OCI-LY7 (cell line): ENCODE measurements at regions not wholly inside any gene's neighbourhood (a gene's known extent, or its start where the extent isn't known, plus 50 kb on each side); places are given as distances from the start of the nearest gene placed in this dataset.

Source experiments
- CTCF ChIP-seq: fragments of 200-600 bp; sonication (generic); conservative IDR thresholded peaks from 2 replicates; pipeline ENCODE4 v1.5.1; 2014; ENCODE audit warnings: mild to moderate bottlenecking, antibody characterized with exemption, low read length, moderate library complexity, mixed read lengths
- EZH2phosphoT487 ChIP-seq: fragments of 200-600 bp; sonication (generic); IDR thresholded peaks from 2 replicates; pipeline ENCODE4 v1.6.1; 2018; ENCODE audit warnings: low read depth, borderline replicate concordance, mild to moderate bottlenecking, mixed run types, antibody characterized with exemption, low read length, moderate library complexity, mixed read lengths

GRCh38 chr5:67530609-67531255 lies 334.1 kb upstream of the CD180 start:
- TF ChIP-seq CTCF (no peak), EZH2phosphoT487 (no peak)
